DOHH2 (cell line): ENCODE measurements at regions not wholly inside any gene's neighbourhood (a gene's known extent, or its start where the extent isn't known, plus 50 kb on each side); places are given as distances from the start of the nearest gene placed in this dataset.

Experiments used
- H3F3A ChIP-seq: fragments of 200-600 bp; sonication (generic), shearing (Covaris generic); 2 replicates; pipeline ENCODE4 v1.6.0; 2016; ENCODE audit warnings: antibody characterized with exemption, mild to moderate bottlenecking; ENCODE audit not compliant: control insufficient read depth, insufficient read depth
- H3K27ac ChIP-seq: fragments of 200-600 bp; sonication (generic); 2 replicates; pipeline ENCODE4 v1.5.1; 2014; ENCODE audit warnings: low read depth, mild to moderate bottlenecking, low read length, moderate library complexity
- H3K27me3 ChIP-seq: fragments of 200-600 bp; sonication (generic); 2 replicates; pipeline ENCODE4 v1.6.1; 2014; ENCODE audit warnings: mild to moderate bottlenecking, low read length, mixed read lengths; ENCODE audit not compliant: control insufficient read depth
- H3K36me3 ChIP-seq: fragments of 200-600 bp; sonication (generic); 2 replicates; pipeline ENCODE4 v1.6.1; 2014; ENCODE audit warnings: mild to moderate bottlenecking, low read length, moderate library complexity, mixed read lengths; ENCODE audit not compliant: control insufficient read depth
- H3K4me1 ChIP-seq: fragments of 200-600 bp; sonication (generic); 2 replicates; pipeline ENCODE4 v1.6.1; 2014; ENCODE audit warnings: mild to moderate bottlenecking, low read length, mixed read lengths; ENCODE audit not compliant: control insufficient read depth
- H3K4me2 ChIP-seq: fragments of 200-600 bp; sonication (generic); 2 replicates; pipeline ENCODE4 v1.6.0; 2014; ENCODE audit warnings: mild to moderate bottlenecking, low read length, moderate library complexity
- H3K4me3 ChIP-seq: fragments of 200-600 bp; sonication (generic); 2 replicates; pipeline ENCODE4 v1.5.1; 2014; ENCODE audit warnings: mild to moderate bottlenecking, low read length, mixed read lengths
- H3K79me2 ChIP-seq: fragments of 200-600 bp; sonication (generic); 2 replicates; pipeline ENCODE4 v1.6.1; 2014; ENCODE audit warnings: mild to moderate bottlenecking, low read length, mixed read lengths; ENCODE audit not compliant: control insufficient read depth
- H3K9me2 ChIP-seq: fragments of 200-600 bp; sonication (generic); replicated peaks from 2 replicates; pipeline ENCODE4 v1.6.1; 2014; ENCODE audit warnings: mild to moderate bottlenecking, low read length, mixed read lengths; ENCODE audit not compliant: control insufficient read depth
- H3K9me3 ChIP-seq: fragments of 200-600 bp; sonication (generic); 2 replicates; pipeline ENCODE4 v1.6.1; 2014; ENCODE audit warnings: antibody characterized with exemption, low read length, mixed read lengths; ENCODE audit not compliant: control insufficient read depth, insufficient read depth
- H4K20me1 ChIP-seq: fragments of 200-600 bp; sonication (generic); 2 replicates; pipeline ENCODE4 v1.6.0; 2014; ENCODE audit warnings: low read depth, mild to moderate bottlenecking, antibody characterized with exemption, low read length, moderate library complexity; ENCODE audit not compliant: control insufficient read depth, insufficient read depth
- EZH2phosphoT487 ChIP-seq: fragments of 200-600 bp; sonication (generic); IDR thresholded peaks from 2 replicates; pipeline ENCODE4 v1.6.1; 2017; ENCODE audit warnings: borderline replicate concordance, mild to moderate bottlenecking, antibody characterized with exemption, low read length, moderate library complexity, mixed read lengths
- TF ChIP-seq, protein P1 (sequence below): fragments of 200-600 bp; sonication (generic); IDR thresholded peaks from one replicate; pipeline ENCODE4 v1.5.1; 2014; ENCODE audit warnings: antibody characterized with exemption, mild to moderate bottlenecking, low read depth, low read length; ENCODE audit not compliant: poor library complexity, severe bottlenecking

DNA sequence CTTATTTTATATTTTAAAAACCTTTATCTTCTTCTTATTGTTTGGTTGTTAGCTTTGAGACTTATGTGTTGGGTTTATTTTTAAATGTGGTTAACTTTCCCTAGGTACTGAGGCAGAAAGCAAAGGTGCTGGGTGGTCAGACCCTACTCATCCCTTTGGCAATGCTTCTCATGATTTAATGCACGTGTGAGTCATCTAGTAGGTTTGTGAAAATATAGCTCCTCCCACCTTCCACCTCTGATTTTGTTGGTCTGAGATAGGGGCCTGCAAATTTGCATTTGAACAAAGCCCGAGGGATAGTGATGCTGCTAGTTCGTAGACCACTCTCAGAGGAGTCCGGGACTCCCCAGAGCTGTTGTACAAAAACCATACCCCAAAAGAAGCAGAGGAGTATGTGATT is 771.3 kb upstream of the ARGLU1 start:
- H3K79me2 ChIP-seq: no peaks in the 10 kb centered on the region

DNA sequence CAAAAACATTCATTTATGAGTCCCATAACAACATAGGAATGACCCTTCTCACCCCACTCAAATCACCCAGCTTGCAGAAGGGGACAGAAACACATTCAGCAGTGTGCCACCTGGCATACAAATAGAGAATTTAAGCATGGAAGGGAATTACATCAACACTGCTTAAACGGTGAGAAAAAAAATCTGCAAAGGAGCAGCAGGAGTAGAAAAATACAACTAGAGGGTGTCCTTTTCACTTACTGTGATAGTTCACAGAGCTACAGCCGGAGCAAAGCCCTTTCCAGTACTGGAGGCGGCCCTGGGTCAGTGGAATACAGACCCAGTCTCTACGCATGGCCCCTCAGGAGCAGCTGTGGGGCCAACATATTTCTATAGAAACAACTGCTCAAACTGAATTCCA is 764.3 kb upstream of the ARGLU1 start:
- Histone ChIP-seq H3K9me2 (no peaks in the 10 kb centered on the region), H3K36me3 (no peaks in the 10 kb centered on the region), H3K27ac (no peak overlapping the region), H3K4me2 (no peak overlapping the region), H3K4me1 (no peaks in the 10 kb centered on the region), H3K79me2 (no peaks in the 10 kb centered on the region), H3K4me3 (no peak overlapping the region), H3K27me3 (no peaks in the 10 kb centered on the region), H4K20me1 (no peaks in the 10 kb centered on the region), H3K9me3 (no peaks in the 10 kb centered on the region), H3F3A (no peaks in the 10 kb centered on the region)
- TF ChIP-seq EZH2phosphoT487: no peak
- TF ChIP-seq, protein P1, sequence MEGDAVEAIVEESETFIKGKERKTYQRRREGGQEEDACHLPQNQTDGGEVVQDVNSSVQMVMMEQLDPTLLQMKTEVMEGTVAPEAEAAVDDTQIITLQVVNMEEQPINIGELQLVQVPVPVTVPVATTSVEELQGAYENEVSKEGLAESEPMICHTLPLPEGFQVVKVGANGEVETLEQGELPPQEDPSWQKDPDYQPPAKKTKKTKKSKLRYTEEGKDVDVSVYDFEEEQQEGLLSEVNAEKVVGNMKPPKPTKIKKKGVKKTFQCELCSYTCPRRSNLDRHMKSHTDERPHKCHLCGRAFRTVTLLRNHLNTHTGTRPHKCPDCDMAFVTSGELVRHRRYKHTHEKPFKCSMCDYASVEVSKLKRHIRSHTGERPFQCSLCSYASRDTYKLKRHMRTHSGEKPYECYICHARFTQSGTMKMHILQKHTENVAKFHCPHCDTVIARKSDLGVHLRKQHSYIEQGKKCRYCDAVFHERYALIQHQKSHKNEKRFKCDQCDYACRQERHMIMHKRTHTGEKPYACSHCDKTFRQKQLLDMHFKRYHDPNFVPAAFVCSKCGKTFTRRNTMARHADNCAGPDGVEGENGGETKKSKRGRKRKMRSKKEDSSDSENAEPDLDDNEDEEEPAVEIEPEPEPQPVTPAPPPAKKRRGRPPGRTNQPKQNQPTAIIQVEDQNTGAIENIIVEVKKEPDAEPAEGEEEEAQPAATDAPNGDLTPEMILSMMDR: no peak

More for the DNA sequence above, 771.3 kb upstream of the ARGLU1 start:
- Histone ChIP-seq H3K4me2 (no peak overlapping the region), H3K27ac (no peak overlapping the region), H3K9me2 (no peaks in the 10 kb centered on the region), H3K4me3 (no peak overlapping the region), H3K36me3 (no peaks in the 10 kb centered on the region), H3K4me1 (no peaks in the 10 kb centered on the region), H4K20me1 (no peaks in the 10 kb centered on the region), H3K9me3 (no peaks in the 10 kb centered on the region), H3F3A (no peaks in the 10 kb centered on the region), H3K27me3 (no peaks in the 10 kb centered on the region)
- TF ChIP-seq EZH2phosphoT487: no peak
- TF ChIP-seq, protein P1: no peak

DNA sequence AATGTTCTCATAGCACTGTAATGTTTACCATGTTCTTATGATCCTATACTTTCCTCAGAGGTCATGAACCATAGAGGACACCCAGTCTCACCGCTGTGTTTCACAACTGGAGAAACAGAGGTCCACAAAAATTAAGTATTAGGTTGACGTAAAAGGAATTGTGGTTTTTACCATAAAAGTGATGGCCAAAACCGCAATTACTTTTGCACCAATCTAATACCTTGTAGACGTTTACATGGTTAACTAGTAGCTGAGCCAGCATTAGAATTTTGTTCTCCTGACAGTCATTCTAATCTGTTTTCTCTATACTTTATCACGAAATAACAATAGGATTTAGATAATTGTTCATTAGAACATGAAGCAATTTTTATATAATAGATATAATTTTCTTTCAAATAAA is 763.4 kb upstream of the ARGLU1 start:
- H3K9me2 ChIP-seq: no peaks in the 10 kb centered on the region
- no peaks in the 10 kb centered on the region for H3K9me3 ChIP-seq
- no peak overlapping the region for H3K27ac ChIP-seq
- H3K27me3 ChIP-seq: no peaks in the 10 kb centered on the region
- no peaks in the 10 kb centered on the region for H4K20me1 ChIP-seq
- H3K4me1 ChIP-seq: no peaks in the 10 kb centered on the region
- no peak overlapping the region for H3K4me2 ChIP-seq
- H3K36me3 ChIP-seq: no peaks in the 10 kb centered on the region
- H3K4me3 ChIP-seq: no peak overlapping the region
- no peaks in the 10 kb centered on the region for H3K79me2 ChIP-seq
- TF ChIP-seq, protein P1: no peak
- TF ChIP-seq EZH2phosphoT487: no peak
- H3F3A ChIP-seq: no peaks in the 10 kb centered on the region

DNA sequence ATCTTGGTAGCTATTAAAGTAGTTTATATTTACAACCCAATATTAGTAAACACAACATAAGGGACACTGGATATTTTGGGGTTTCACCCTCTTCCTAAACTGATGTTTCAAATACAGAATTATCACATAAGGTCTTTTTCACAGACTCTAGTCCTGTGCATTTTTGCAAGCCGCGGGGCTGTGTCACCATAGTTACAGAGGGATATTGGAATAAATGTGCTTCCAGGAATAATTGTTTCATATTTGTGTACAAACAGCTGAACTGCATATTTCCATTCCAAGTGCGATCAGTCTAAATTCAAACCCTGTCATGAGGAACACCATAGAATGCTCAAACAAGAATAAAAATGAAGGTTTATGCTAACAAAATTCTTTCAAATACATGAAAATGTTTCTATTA is 762.5 kb upstream of the ARGLU1 start:
- Histone ChIP-seq H3K36me3 (no peaks in the 10 kb centered on the region), H3K4me1 (no peaks in the 10 kb centered on the region), H3K4me2 (no peak overlapping the region), H3K9me2 (no peaks in the 10 kb centered on the region), H4K20me1 (no peaks in the 10 kb centered on the region), H3K27me3 (no peaks in the 10 kb centered on the region), H3K4me3 (no peak overlapping the region), H3K9me3 (no peaks in the 10 kb centered on the region), H3F3A (no peaks in the 10 kb centered on the region), H3K27ac (no peak overlapping the region), H3K79me2 (no peaks in the 10 kb centered on the region)
- TF ChIP-seq EZH2phosphoT487: no peak
- TF ChIP-seq, protein P1: no peak
